Thoracic aorta (tissue), 2 donors: ENCODE measurements at regions not wholly inside any gene's neighbourhood (a gene's known extent, or its start where the extent isn't known, plus 50 kb on each side); places are given as distances from the start of the nearest gene placed in this dataset.

ENCODE experiments used
- ATAC-seq: fragments of 150-250 bp; one replicate; pipeline ENCODE4 v1.8.0; 2017; ENCODE audit warnings: low read depth; ENCODE audit not compliant: insufficient number of reproducible peaks, low FRiP score
- DNase-seq: peaks from one replicate; pipeline ENCODE4 v3.0.0-alpha.2; 2020; ENCODE audit warnings: low spot score
- H3K27ac ChIP-seq, 2 donors: fragments of 200-600 bp; sonication (generic); 1 replicate in 1 of 2; 2 replicates in 1 of 2; pipeline ENCODE4 v1.5.1; 2016; ENCODE audit warnings: mild to moderate bottlenecking in 2 of 2, moderate library complexity in 2 of 2
- H3K27me3 ChIP-seq: fragments of 200-600 bp; sonication (generic); replicated peaks from 2 replicates; pipeline ENCODE4 v1.6.0; 2016; ENCODE audit warnings: mild to moderate bottlenecking; ENCODE audit not compliant: insufficient read depth
- H3K36me3 ChIP-seq: fragments of 200-600 bp; sonication (generic); one replicate; pipeline ENCODE4 v1.5.1; 2016
- H3K4me1 ChIP-seq, 2 donors: fragments of 200-600 bp; sonication (generic); 1 replicate in 1 of 2; 2 replicates in 1 of 2; pipeline versions ENCODE4 v1.5.1 to v1.6.0; 2016; ENCODE audit warnings: low read depth in 2 of 2, mild to moderate bottlenecking in 1 of 2; ENCODE audit not compliant: control insufficient read depth in 1 of 2
- H3K4me3 ChIP-seq: fragments of 200-600 bp; sonication (generic); 2 replicates; pipeline ENCODE4 v1.5.1; 2016; ENCODE audit warnings: mild to moderate bottlenecking
- H3K9me3 ChIP-seq: fragments of 200-600 bp; sonication (generic); 2 replicates; pipeline ENCODE4 v1.5.1; 2016
- CTCF ChIP-seq: fragments of 200-600 bp; sonication (generic); IDR thresholded peaks from one replicate; pipeline ENCODE4 v1.5.1; 2019; ENCODE audit warnings: antibody characterized with exemption

GRCh38 chr1:147837129-147837963 is 65.2 kb upstream of the GJA8 start:
- Histone ChIP-seq H3K4me3 (no peak overlapping the region), H3K27ac (no peak overlapping the region), H3K4me1 (no peaks in the 10 kb centered on the region), H3K27me3 (no peaks in the 10 kb centered on the region), H3K9me3 (no peaks in the 10 kb centered on the region), H3K36me3 (no peaks in the 10 kb centered on the region)
- ATAC-seq (no peak), DNase-seq (no peak)
- TF ChIP-seq CTCF, result no peak

- Histone ChIP-seq H3K36me3 (no peaks in the 10 kb centered on the region), H3K9me3 (no peaks in the 10 kb centered on the region), H3K4me3 (no peak overlapping the region), H3K4me1 (no peaks in the 10 kb centered on the region), H3K27ac (no peak overlapping the region), H3K27me3 (no peaks in the 10 kb centered on the region)
- TF ChIP-seq CTCF, result no peak
- ATAC-seq (no peak), DNase-seq (no peak)
Observed at GRCh38 chr1:147837964-147838292, 64.7 kb upstream of the GJA8 start.

- TF ChIP-seq CTCF, result no peak
- Histone ChIP-seq H3K9me3 (no peaks in the 10 kb centered on the region), H3K27ac (no peak overlapping the region), H3K27me3 (no peaks in the 10 kb centered on the region), H3K4me1 (no peaks in the 10 kb centered on the region), H3K4me3 (no peak overlapping the region), H3K36me3 (no peaks in the 10 kb centered on the region)
- ATAC-seq (no peak), DNase-seq (no peak)
Observed at GRCh38 chr1:147840909-147841308, 61.7 kb upstream of the GJA8 start.

GRCh38 chr1:147842578-147842977 is 60.0 kb upstream of the GJA8 start:
- Histone ChIP-seq H3K4me1 (no peaks in the 10 kb centered on the region), H3K27ac (no peak overlapping the region), H3K27me3 (no peaks in the 10 kb centered on the region), H3K36me3 (no peaks in the 10 kb centered on the region), H3K9me3 (no peaks in the 10 kb centered on the region), H3K4me3 (no peak overlapping the region)
- TF ChIP-seq CTCF, result no peak
- DNase-seq (no peak), ATAC-seq (no peak)

GRCh38 chr1:147843486-147843885 is 59.1 kb upstream of the GJA8 start:
- no peak for TF ChIP-seq CTCF
- DNase-seq, result no peak
- Histone ChIP-seq H3K9me3 (no peaks in the 10 kb centered on the region), H3K4me1 (no peaks in the 10 kb centered on the region), H3K36me3 (no peaks in the 10 kb centered on the region), H3K27me3 (no peaks in the 10 kb centered on the region), H3K27ac (no peak overlapping the region), H3K4me3 (no peak overlapping the region)
- no peak for ATAC-seq
